Fibroblast of upper back skin (primary cell): ENCODE measurements at regions not wholly inside any gene's neighbourhood (a gene's known extent, or its start where the extent isn't known, plus 50 kb on each side); places are given as distances from the start of the nearest gene placed in this dataset.
"Not testable (repeated sequence)": the region's sequence is repeated elsewhere in the genome, so short reads cannot be mapped to it uniquely, and the experiment has no call there.

Source experiments
- DNase-seq: peaks from one replicate; pipeline ENCODE4 v3.0.0-alpha.2; 2013

- no peak for DNase-seq
Measured at GRCh38 chr9:74379718-74380117, 117.4 kb upstream of the RORB start.

GRCh38 chr9:74391816-74392215 lies 105.3 kb upstream of the RORB start:
- no peak for DNase-seq

- no peak for DNase-seq
Measured at GRCh38 chr9:74403581-74403980, 93.6 kb upstream of the RORB start.

GRCh38 chr9:74404620-74405019 lies 92.5 kb upstream of the RORB start:
- no peak for DNase-seq

- no peak for DNase-seq
Measured at GRCh38 chr9:74407166-74407565, 90.0 kb upstream of the RORB start.

- DNase-seq: no peak
Measured at GRCh38 chr9:74412236-74412979, 84.7 kb upstream of the RORB start.

- no peak for DNase-seq
Measured at GRCh38 chr9:74413876-74414275, 83.3 kb upstream of the RORB start.

- DNase-seq: no peak
Measured at GRCh38 chr9:74414325-74414724, 82.8 kb upstream of the RORB start.

- DNase-seq: no peak
Measured at GRCh38 chr9:74415995-74416394, 81.1 kb upstream of the RORB start.

- not testable (repeated sequence) for DNase-seq
Measured at GRCh38 chr9:74424488-74424887, 72.6 kb upstream of the RORB start.

GRCh38 chr9:74431467-74431866 lies 65.7 kb upstream of the RORB start:
- no peak for DNase-seq

- peak; percentile 2 for DNase-seq
Measured at GRCh38 chr9:74443036-74443750, 53.9 kb upstream of the RORB start.

GRCh38 chr9:74444369-74444768 lies 52.8 kb upstream of the RORB start:
- peak; percentile 2 for DNase-seq
